Forelimb muscle (tissue), 1 donor: ENCODE measurements at regions not wholly inside any gene's neighbourhood (a gene's known extent, or its start where the extent isn't known, plus 50 kb on each side); places are given as distances from the start of the nearest gene placed in this dataset.

Experiments
- DNase-seq: peaks from one replicate; pipeline ENCODE4 v3.0.0-alpha.2; 2013; ENCODE audit warnings: low read depth

GRCh38 chr20:10724449-10725173, 50.8 kb upstream of the JAG1 start:
- DNase-seq: no peak

GRCh38 chr20:10728873-10729670, 55.3 kb upstream of the JAG1 start:
- DNase-seq: no peak

- DNase-seq: no peak
Measured at GRCh38 chr20:10729785-10730184, 56.0 kb upstream of the JAG1 start.

GRCh38 chr20:10730629-10731183, 56.9 kb upstream of the JAG1 start:
- DNase-seq: no peak

GRCh38 chr20:10731190-10731965, 57.6 kb upstream of the JAG1 start:
- no peak for DNase-seq

- no peak for DNase-seq
Measured at GRCh38 chr20:10733122-10733521, 59.3 kb upstream of the JAG1 start.

GRCh38 chr20:10735195-10735949, 61.6 kb upstream of the JAG1 start:
- DNase-seq: no peak

- no peak for DNase-seq
Measured at GRCh38 chr20:10739134-10739533, 65.3 kb upstream of the JAG1 start.

- DNase-seq: no peak
Measured at GRCh38 chr20:10739566-10739965, 65.8 kb upstream of the JAG1 start.

- no peak for DNase-seq
Measured at GRCh38 chr20:10741060-10741459, 67.3 kb upstream of the JAG1 start.

GRCh38 chr20:10745790-10746189, 72.0 kb upstream of the JAG1 start:
- DNase-seq: no peak

GRCh38 chr20:10747019-10747418, 73.2 kb upstream of the JAG1 start:
- DNase-seq: no peak

GRCh38 chr20:10749084-10749483, 75.3 kb upstream of the JAG1 start:
- no peak for DNase-seq

- DNase-seq: no peak
Measured at GRCh38 chr20:10752206-10752605, 78.4 kb upstream of the JAG1 start.

GRCh38 chr20:10754824-10755223, 81.0 kb upstream of the JAG1 start:
- no peak for DNase-seq

GRCh38 chr20:10758446-10758845, 84.6 kb upstream of the JAG1 start:
- DNase-seq: no peak

GRCh38 chr20:10761232-10761631, 87.4 kb upstream of the JAG1 start:
- no peak for DNase-seq

- no peak for DNase-seq
Measured at GRCh38 chr20:10761786-10762185, 88.0 kb upstream of the JAG1 start.

- DNase-seq: no peak
Measured at GRCh38 chr20:10762216-10762615, 88.4 kb upstream of the JAG1 start.

- DNase-seq: no peak
Measured at GRCh38 chr20:10763112-10763511, 89.3 kb upstream of the JAG1 start.

- no peak for DNase-seq
Measured at GRCh38 chr20:10769700-10770099, 95.9 kb upstream of the JAG1 start.
